UCSD-AML1 (cell line): ENCODE measurements at regions not wholly inside any gene's neighbourhood (a gene's known extent, or its start where the extent isn't known, plus 50 kb on each side); places are given as distances from the start of the nearest gene placed in this dataset.

Experiments used
- DNase-seq: peaks from one replicate; lab custom pipeline; 2025; ENCODE audit not compliant: unreplicated experiment; lab: John Stamatoyannopoulos, UW

DNA sequence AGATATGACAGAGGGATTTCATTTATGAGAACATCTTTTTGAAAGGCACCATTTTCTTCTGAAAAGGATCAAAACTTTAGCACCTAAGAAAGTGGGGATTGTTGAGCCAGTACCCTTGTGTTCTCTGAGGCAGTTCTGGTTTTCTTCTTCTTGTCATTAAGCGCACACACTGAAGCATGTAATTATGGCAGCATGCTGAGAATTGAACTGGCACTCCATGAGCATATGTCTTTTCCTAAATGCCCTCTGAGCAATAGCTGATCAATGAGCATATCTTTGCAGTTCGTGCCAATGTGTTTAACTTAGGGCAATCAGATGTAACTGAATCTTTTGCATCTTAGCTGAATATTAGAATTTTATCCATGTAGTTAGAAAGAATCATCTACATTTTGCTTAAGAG lies 53.9 kb upstream of the VGLL3 start:
- no peak for DNase-seq

DNA sequence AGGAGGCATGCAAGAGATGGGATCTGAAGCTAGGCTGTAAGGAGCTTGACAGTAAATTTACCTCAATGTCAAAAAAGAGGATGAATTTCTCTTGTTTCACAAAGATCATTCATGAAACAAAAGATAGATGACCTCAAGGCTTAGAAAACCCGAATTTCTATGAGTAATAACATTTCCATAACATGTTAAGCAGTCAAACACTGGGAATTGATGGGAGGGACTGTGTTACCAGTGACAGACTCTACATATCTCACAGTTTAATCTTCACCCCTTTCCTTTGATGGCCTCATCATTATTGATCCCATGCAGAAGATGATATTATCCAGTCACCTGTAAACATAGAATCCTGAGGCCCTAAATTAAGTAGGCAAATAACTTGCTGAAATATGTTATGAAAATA lies 53.5 kb upstream of the VGLL3 start:
- DNase-seq: no peak

DNA sequence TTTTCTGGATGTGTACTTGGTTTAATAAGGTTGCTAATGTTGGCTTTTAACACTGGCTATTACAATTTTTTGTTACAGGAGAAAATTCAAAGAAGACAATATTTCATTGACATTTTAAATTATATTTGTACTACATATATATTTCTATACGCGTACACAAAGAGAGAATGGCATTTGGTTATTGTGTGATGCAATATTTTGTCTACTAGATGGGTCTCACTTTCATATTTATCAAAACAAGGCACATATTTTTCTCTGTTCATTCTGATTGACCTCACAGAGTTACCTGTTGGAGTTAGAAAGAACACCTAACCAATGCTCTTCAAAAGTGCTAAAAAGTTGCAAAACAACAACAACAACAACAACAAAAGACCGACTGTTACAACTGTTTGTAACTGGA lies 50.2 kb upstream of the VGLL3 start:
- no peak for DNase-seq
